A673 (cell line): ENCODE measurements at regions not wholly inside any gene's neighbourhood (a gene's known extent, or its start where the extent isn't known, plus 50 kb on each side); places are given as distances from the start of the nearest gene placed in this dataset.

Source experiments
- BruUV-seq: library from RNA; stranded (reverse); fragments of 400-500 nt; replicated peaks from 2 replicates; lab custom pipeline; 2021; lab: Mats Ljungman, UMichigan
- CTCF ChIA-PET: fragments of 300-600 bp; sonication (Branson Sonifier 250); formaldehyde crosslinking; loops from one replicate; lab custom pipeline; 2022; ENCODE audit warnings: antibody characterized with exemption; lab: Charles Lee
- POLR2A ChIA-PET: fragments of 300-600 bp; sonication (Branson Sonifier 250); formaldehyde crosslinking; loops from one replicate; lab custom pipeline; 2022; ENCODE audit warnings: antibody characterized with exemption; ENCODE audit not compliant: low non-redundant PET; lab: Charles Lee
- DNase-seq: peaks from one replicate; pipeline ENCODE4 v3.0.0-alpha.2; 2015; ENCODE audit warnings: low spot score
- H3K27ac ChIP-seq: fragments of 200-600 bp; sonication (generic); 2 replicates; pipeline ENCODE4 v1.5.1; 2016; ENCODE audit warnings: mixed run types, low read depth, mild to moderate bottlenecking, mixed read lengths, antibody characterized with exemption, low read length; ENCODE audit not compliant: poor library complexity, severe bottlenecking
- H3K27me3 ChIP-seq: fragments of 200-600 bp; sonication (generic); replicated peaks from 2 replicates; pipeline ENCODE4 v1.6.1; 2017; ENCODE audit warnings: mixed run types, low read depth, mild to moderate bottlenecking, mixed read lengths, antibody characterized with exemption, low read length; ENCODE audit not compliant: insufficient read depth, poor library complexity
- H3K36me3 ChIP-seq: fragments of 200-600 bp; sonication (generic); 2 replicates; pipeline ENCODE4 v1.6.1; 2016; ENCODE audit warnings: mixed run types, mild to moderate bottlenecking, mixed read lengths, antibody characterized with exemption, low read length; ENCODE audit not compliant: insufficient read depth, poor library complexity, severe bottlenecking
- H3K4me1 ChIP-seq: fragments of 200-600 bp; sonication (generic); 2 replicates; pipeline ENCODE4 v1.6.1; 2017; ENCODE audit warnings: mixed run types, mild to moderate bottlenecking, mixed read lengths, antibody characterized with exemption, low read length; ENCODE audit not compliant: insufficient read depth, poor library complexity, severe bottlenecking
- H3K4me3 ChIP-seq: fragments of 200-600 bp; sonication (generic); 2 replicates; pipeline ENCODE4 v1.5.1; 2016; ENCODE audit warnings: low read depth, mixed run types, mild to moderate bottlenecking, mixed read lengths, low read length; ENCODE audit not compliant: poor library complexity, severe bottlenecking
- H3K9me3 ChIP-seq: fragments of 200-600 bp; sonication (generic); 2 replicates; pipeline ENCODE4 v1.6.1; 2016; ENCODE audit warnings: mixed run types, low read depth, mild to moderate bottlenecking, mixed read lengths, antibody characterized with exemption, low read length; ENCODE audit not compliant: poor library complexity, severe bottlenecking
- EZH2 ChIP-seq: fragments of 200-600 bp; sonication (generic); IDR thresholded peaks from 2 replicates; pipeline ENCODE4 v1.6.1; 2017; ENCODE audit warnings: borderline replicate concordance, low read depth, mild to moderate bottlenecking, mixed read lengths, antibody characterized with exemption, low read length; ENCODE audit not compliant: poor library complexity, severe bottlenecking
- intact Hi-C: fragments of 100-400 bp; cut with micrococcal nuclease; formaldehyde crosslinking; loops from one replicate; pipeline ENCODE4 v1.10.0; 2022; ENCODE audit not compliant: unreplicated experiment
- TF ChIP-seq, protein P1 (sequence below): fragments of 300-800, 200-600 bp; sonication (generic); conservative IDR thresholded peaks from 2 replicates; pipeline ENCODE4 v1.5.1; 2017; ENCODE audit warnings: low read depth, mild to moderate bottlenecking, antibody characterized with exemption, low read length, moderate library complexity, mixed read lengths

DNA sequence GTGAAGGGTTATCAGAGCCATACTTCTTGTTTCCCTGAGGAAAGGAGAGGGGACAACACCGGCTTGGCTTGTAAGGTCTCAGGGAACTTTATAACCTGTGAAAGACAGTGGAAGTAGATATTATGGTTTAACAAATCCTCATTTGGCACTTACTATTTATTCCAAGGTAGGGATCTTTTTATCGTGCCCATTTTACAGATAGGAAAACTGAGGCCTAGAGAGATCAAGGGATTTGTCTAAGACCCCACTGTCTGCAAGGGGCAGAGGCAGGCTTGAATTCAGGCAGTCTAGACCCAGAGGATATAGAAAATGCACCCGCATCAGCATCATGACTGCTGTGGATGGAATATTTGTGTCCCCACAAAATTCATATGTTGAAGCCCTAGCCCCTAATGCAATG, 118.4 kb upstream of the CST7 start:
- POLR2A ChIA-PET, result no interaction called here

DNA sequence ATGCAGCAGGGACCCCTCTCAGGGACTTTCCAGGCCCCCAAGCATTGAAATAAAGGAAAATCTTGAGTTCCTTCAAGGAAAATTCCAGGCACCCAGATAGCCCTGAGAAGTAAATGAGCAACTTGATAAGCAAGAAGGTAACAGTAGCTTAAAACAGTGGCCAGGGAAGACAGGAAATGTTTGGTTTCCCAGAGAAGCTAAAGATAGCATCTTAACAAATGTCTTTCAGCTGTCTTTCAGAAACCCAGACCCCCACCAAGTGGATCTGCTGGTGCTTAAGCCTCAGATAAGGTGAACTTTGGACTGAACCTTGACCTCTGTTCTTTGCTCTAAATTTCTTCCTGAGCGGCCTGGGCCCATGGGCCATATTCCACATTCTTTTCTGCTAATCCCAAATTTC, 117.8 kb upstream of the CST7 start:
- no TSS peak for BruUV-seq
- Histone ChIP-seq H3K9me3 (no peaks in the 10 kb centered on the region), H3K36me3 (no peaks in the 10 kb centered on the region), H3K27me3 (no peaks in the 10 kb centered on the region), H3K27ac (no peak overlapping the region), H3K4me1 (no peaks in the 10 kb centered on the region), H3K4me3 (no peak overlapping the region)
- intact Hi-C loops, result no loop called here
- POLR2A ChIA-PET, result no interaction called here
- CTCF ChIA-PET, result no interaction called here
- DNase-seq, result no peak
- TF ChIP-seq, protein P1, sequence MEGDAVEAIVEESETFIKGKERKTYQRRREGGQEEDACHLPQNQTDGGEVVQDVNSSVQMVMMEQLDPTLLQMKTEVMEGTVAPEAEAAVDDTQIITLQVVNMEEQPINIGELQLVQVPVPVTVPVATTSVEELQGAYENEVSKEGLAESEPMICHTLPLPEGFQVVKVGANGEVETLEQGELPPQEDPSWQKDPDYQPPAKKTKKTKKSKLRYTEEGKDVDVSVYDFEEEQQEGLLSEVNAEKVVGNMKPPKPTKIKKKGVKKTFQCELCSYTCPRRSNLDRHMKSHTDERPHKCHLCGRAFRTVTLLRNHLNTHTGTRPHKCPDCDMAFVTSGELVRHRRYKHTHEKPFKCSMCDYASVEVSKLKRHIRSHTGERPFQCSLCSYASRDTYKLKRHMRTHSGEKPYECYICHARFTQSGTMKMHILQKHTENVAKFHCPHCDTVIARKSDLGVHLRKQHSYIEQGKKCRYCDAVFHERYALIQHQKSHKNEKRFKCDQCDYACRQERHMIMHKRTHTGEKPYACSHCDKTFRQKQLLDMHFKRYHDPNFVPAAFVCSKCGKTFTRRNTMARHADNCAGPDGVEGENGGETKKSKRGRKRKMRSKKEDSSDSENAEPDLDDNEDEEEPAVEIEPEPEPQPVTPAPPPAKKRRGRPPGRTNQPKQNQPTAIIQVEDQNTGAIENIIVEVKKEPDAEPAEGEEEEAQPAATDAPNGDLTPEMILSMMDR, result no peak
- TF ChIP-seq EZH2, result no peak

More for the DNA sequence above, 118.4 kb upstream of the CST7 start:
- intact Hi-C loops, result no loop called here
- TF ChIP-seq EZH2, result no peak
- Histone ChIP-seq H3K4me3 (no peak overlapping the region), H3K27ac (no peak overlapping the region), H3K9me3 (no peaks in the 10 kb centered on the region), H3K4me1 (no peaks in the 10 kb centered on the region), H3K36me3 (no peaks in the 10 kb centered on the region), H3K27me3 (no peaks in the 10 kb centered on the region)
- DNase-seq, result no peak
- BruUV-seq, result no TSS peak
- CTCF ChIA-PET, result no interaction called here

DNA sequence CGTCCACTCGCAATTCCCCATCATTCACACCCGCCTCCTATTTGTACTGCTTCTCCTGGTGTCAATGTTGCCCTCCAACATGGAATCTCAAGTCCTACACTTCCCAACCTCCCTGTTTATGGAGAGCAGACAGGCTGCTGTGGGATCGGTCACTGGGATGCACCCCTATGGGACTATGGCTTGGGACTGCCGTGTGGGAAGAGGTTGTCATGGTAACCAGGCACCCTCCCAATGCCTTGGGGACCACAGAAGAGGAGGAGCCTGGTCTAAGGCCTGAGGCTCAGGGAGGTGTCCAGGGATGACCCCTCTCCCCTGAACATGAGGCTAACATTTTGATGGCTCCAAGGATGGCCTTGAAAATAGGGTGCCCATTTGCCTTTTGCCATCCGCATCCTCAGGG, 116.6 kb upstream of the CST7 start:
- DNase-seq, result no peak
- ChIA-PET POLR2A (no interaction called here), CTCF (interaction anchor here (0.5 kb wide), 1 partner anchor 39 kb away, joined by 3 read pairs; no protein-coding TSS in a partner anchor)
- BruUV-seq, result no TSS peak
- Histone ChIP-seq H3K36me3 (no peaks in the 10 kb centered on the region), H3K27ac (no peak overlapping the region), H3K4me3 (no peak overlapping the region), H3K9me3 (no peaks in the 10 kb centered on the region), H3K4me1 (no peaks in the 10 kb centered on the region), H3K27me3 (no peaks in the 10 kb centered on the region)
- TF ChIP-seq, protein P1, result no peak
- intact Hi-C loops, result no loop called here

DNA sequence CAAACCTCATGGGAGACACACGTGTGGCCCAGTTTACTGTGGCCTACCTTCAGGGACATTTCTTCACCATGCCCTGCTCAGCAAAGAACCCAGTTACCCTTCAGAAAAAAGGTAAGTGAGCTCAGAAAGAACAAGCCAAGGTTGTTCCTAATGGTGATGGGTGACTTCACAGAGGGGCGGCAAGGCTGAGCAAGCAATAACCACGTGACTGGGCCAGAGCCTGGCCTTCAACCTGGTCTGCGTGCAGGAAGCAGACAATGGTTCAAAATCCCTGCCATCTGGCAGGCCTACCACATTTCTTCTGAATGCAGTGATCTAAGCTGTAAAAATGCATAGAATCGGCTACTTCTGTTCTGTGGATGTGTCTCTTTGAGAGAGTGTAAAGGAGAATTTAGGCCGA, 115.5 kb upstream of the CST7 start:
- TF ChIP-seq, protein P1, result no peak
- no peak for TF ChIP-seq EZH2
- BruUV-seq, result no TSS peak
- no peaks in the 10 kb centered on the region for H3K27me3 ChIP-seq
- H3K9me3 ChIP-seq, result no peaks in the 10 kb centered on the region
- CTCF ChIA-PET, result no interaction called here
- H3K4me1 ChIP-seq, result no peaks in the 10 kb centered on the region
- no peak overlapping the region for H3K4me3 ChIP-seq
- intact Hi-C loops, result no loop called here
- no peak for DNase-seq
- no peaks in the 10 kb centered on the region for H3K36me3 ChIP-seq
- POLR2A ChIA-PET, result no interaction called here
- no peak overlapping the region for H3K27ac ChIP-seq
